ENCODE measurements at regions not wholly inside any gene's neighbourhood (a gene's known extent, or its start where the extent isn't known, plus 50 kb on each side); places are given as distances from the start of the nearest gene placed in this dataset.
"Not testable (repeated sequence)": the region's sequence is repeated elsewhere in the genome, so short reads cannot be mapped to it uniquely, and the experiment has no call there.

GRCh38 chr5:23411994-23412393 is 95.4 kb upstream of the PRDM9 start:
- Histone ChIP-seq H3K4me3 (replicated peaks; ENCODE audit: low read depth, low read length) (no peak overlapping the region), H3K36me3 (ENCODE audit: control insufficient read depth, insufficient read depth, low read length) (no peaks in the 10 kb centered on the region), H3K27me3 (replicated peaks; ENCODE audit: control insufficient read depth, insufficient read depth, low read length) (no peaks in the 10 kb centered on the region)
- DNase-seq (ENCODE audit: extremely low read depth, insufficient read length), result no peak
- no peak for TF ChIP-seq CTCF (IDR thresholded peaks at IDR 0.05; ENCODE audit: insufficient read depth, low read length, poor library complexity, severe bottlenecking)

GRCh38 chr5:23411200-23411599 is 96.2 kb upstream of the PRDM9 start:
- no peak overlapping the region for H3K4me3 ChIP-seq (replicated peaks; ENCODE audit: low read depth, low read length)
- DNase-seq (ENCODE audit: extremely low read depth, insufficient read length), result no peak
- no peaks in the 10 kb centered on the region for H3K36me3 ChIP-seq (ENCODE audit: control insufficient read depth, insufficient read depth, low read length)
- no peak for TF ChIP-seq CTCF (IDR thresholded peaks at IDR 0.05; ENCODE audit: insufficient read depth, low read length, poor library complexity, severe bottlenecking)
- no peaks in the 10 kb centered on the region for H3K27me3 ChIP-seq (replicated peaks; ENCODE audit: control insufficient read depth, insufficient read depth, low read length)

- H3K4me3 ChIP-seq (replicated peaks; ENCODE audit: low read depth, low read length); H3K36me3 ChIP-seq (ENCODE audit: control insufficient read depth, insufficient read depth, low read length); H3K27me3 ChIP-seq (replicated peaks; ENCODE audit: control insufficient read depth, insufficient read depth, low read length); DNase-seq (ENCODE audit: extremely low read depth, insufficient read length): not testable (repeated sequence)
These were observed 96.6 kb upstream of the PRDM9 start for GRCh38 chr5:23410775-23411174.

- no peak for TF ChIP-seq CTCF (IDR thresholded peaks at IDR 0.05; ENCODE audit: insufficient read depth, low read length, poor library complexity, severe bottlenecking)
- no peak for DNase-seq (ENCODE audit: extremely low read depth, insufficient read length)
- Histone ChIP-seq H3K36me3 (ENCODE audit: control insufficient read depth, insufficient read depth, low read length) (no peaks in the 10 kb centered on the region), H3K4me3 (replicated peaks; ENCODE audit: low read depth, low read length) (no peak overlapping the region), H3K27me3 (replicated peaks; ENCODE audit: control insufficient read depth, insufficient read depth, low read length) (no peaks in the 10 kb centered on the region)
These were observed 101.9 kb upstream of the PRDM9 start for GRCh38 chr5:23405316-23406068.

- no peak for TF ChIP-seq CTCF (IDR thresholded peaks at IDR 0.05; ENCODE audit: insufficient read depth, low read length, poor library complexity, severe bottlenecking)
- Histone ChIP-seq H3K4me3 (replicated peaks; ENCODE audit: low read depth, low read length) (no peak overlapping the region), H3K36me3 (ENCODE audit: control insufficient read depth, insufficient read depth, low read length) (no peaks in the 10 kb centered on the region), H3K27me3 (replicated peaks; ENCODE audit: control insufficient read depth, insufficient read depth, low read length) (no peaks in the 10 kb centered on the region)
- no peak for DNase-seq (ENCODE audit: extremely low read depth, insufficient read length)
These were observed 104.8 kb upstream of the PRDM9 start for GRCh38 chr5:23402585-23402984.

GRCh38 chr5:23400951-23401350 is 106.5 kb upstream of the PRDM9 start:
- no peaks in the 10 kb centered on the region for H3K36me3 ChIP-seq (ENCODE audit: control insufficient read depth, insufficient read depth, low read length)
- DNase-seq (ENCODE audit: extremely low read depth, insufficient read length), result no peak
- no peak overlapping the region for H3K4me3 ChIP-seq (replicated peaks; ENCODE audit: low read depth, low read length)
- no peaks in the 10 kb centered on the region for H3K27me3 ChIP-seq (replicated peaks; ENCODE audit: control insufficient read depth, insufficient read depth, low read length)
- TF ChIP-seq CTCF (IDR thresholded peaks at IDR 0.05; ENCODE audit: insufficient read depth, low read length, poor library complexity, severe bottlenecking), result no peak

All from GM06990 (cell line).